ENCODE measurements at regions not wholly inside any gene's neighbourhood (a gene's known extent, or its start where the extent isn't known, plus 50 kb on each side); places are given as distances from the start of the nearest gene placed in this dataset.

DNA sequence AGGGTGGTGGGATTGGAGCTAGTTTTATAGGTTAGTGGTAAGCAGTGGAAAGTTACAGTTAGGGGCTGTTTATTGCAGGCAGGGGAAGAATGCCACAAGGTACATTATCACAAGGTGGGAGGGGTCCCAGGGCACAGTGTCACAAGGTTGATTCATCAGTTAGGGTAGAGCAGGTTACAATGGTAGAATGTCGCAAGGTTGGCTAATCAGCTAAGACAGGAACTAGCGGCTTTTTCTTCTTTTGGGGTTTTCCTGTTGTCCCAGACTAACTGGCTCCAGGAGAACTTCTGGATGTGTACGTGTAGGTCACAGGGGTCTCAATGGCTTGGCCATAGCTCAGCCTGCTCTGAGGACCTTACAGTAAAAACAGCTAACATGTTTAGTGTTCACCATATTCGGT, 1221.1 kb downstream of the SLITRK1 start (continued):
- TF ChIP-seq RAD51 (IDR thresholded peaks at IDR 0.05), result no peak
- TF ChIP-seq, protein P1, sequence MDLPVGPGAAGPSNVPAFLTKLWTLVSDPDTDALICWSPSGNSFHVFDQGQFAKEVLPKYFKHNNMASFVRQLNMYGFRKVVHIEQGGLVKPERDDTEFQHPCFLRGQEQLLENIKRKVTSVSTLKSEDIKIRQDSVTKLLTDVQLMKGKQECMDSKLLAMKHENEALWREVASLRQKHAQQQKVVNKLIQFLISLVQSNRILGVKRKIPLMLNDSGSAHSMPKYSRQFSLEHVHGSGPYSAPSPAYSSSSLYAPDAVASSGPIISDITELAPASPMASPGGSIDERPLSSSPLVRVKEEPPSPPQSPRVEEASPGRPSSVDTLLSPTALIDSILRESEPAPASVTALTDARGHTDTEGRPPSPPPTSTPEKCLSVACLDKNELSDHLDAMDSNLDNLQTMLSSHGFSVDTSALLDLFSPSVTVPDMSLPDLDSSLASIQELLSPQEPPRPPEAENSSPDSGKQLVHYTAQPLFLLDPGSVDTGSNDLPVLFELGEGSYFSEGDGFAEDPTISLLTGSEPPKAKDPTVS (IDR thresholded peaks at IDR 0.05; ENCODE audit: low read depth, low read length), result no peak
- no peak for TF ChIP-seq RBBP5 (conservative IDR thresholded peaks at IDR 0.05)
- TF ChIP-seq, protein P2, sequence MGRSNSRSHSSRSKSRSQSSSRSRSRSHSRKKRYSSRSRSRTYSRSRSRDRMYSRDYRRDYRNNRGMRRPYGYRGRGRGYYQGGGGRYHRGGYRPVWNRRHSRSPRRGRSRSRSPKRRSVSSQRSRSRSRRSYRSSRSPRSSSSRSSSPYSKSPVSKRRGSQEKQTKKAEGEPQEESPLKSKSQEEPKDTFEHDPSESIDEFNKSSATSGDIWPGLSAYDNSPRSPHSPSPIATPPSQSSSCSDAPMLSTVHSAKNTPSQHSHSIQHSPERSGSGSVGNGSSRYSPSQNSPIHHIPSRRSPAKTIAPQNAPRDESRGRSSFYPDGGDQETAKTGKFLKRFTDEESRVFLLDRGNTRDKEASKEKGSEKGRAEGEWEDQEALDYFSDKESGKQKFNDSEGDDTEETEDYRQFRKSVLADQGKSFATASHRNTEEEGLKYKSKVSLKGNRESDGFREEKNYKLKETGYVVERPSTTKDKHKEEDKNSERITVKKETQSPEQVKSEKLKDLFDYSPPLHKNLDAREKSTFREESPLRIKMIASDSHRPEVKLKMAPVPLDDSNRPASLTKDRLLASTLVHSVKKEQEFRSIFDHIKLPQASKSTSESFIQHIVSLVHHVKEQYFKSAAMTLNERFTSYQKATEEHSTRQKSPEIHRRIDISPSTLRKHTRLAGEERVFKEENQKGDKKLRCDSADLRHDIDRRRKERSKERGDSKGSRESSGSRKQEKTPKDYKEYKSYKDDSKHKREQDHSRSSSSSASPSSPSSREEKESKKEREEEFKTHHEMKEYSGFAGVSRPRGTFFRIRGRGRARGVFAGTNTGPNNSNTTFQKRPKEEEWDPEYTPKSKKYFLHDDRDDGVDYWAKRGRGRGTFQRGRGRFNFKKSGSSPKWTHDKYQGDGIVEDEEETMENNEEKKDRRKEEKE (IDR thresholded peaks at IDR 0.05), result no peak
- TF ChIP-seq, protein P3, sequence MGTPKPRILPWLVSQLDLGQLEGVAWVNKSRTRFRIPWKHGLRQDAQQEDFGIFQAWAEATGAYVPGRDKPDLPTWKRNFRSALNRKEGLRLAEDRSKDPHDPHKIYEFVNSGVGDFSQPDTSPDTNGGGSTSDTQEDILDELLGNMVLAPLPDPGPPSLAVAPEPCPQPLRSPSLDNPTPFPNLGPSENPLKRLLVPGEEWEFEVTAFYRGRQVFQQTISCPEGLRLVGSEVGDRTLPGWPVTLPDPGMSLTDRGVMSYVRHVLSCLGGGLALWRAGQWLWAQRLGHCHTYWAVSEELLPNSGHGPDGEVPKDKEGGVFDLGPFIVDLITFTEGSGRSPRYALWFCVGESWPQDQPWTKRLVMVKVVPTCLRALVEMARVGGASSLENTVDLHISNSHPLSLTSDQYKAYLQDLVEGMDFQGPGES (IDR thresholded peaks at IDR 0.05), result no peak
- TF ChIP-seq KDM1A (IDR thresholded peaks at IDR 0.05; ENCODE audit: borderline replicate concordance), result no peak
- TF ChIP-seq PAX5 (IDR thresholded peaks at IDR 0.05; ENCODE audit: borderline replicate concordance, low read depth, low read length), result no peak
- TF ChIP-seq, protein P4, sequence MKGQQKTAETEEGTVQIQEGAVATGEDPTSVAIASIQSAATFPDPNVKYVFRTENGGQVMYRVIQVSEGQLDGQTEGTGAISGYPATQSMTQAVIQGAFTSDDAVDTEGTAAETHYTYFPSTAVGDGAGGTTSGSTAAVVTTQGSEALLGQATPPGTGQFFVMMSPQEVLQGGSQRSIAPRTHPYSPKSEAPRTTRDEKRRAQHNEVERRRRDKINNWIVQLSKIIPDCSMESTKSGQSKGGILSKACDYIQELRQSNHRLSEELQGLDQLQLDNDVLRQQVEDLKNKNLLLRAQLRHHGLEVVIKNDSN (IDR thresholded peaks at IDR 0.05; ENCODE audit: borderline replicate concordance, extremely low read length, insufficient read depth, low read depth, low read length), result no peak
- TF ChIP-seq, protein P5, sequence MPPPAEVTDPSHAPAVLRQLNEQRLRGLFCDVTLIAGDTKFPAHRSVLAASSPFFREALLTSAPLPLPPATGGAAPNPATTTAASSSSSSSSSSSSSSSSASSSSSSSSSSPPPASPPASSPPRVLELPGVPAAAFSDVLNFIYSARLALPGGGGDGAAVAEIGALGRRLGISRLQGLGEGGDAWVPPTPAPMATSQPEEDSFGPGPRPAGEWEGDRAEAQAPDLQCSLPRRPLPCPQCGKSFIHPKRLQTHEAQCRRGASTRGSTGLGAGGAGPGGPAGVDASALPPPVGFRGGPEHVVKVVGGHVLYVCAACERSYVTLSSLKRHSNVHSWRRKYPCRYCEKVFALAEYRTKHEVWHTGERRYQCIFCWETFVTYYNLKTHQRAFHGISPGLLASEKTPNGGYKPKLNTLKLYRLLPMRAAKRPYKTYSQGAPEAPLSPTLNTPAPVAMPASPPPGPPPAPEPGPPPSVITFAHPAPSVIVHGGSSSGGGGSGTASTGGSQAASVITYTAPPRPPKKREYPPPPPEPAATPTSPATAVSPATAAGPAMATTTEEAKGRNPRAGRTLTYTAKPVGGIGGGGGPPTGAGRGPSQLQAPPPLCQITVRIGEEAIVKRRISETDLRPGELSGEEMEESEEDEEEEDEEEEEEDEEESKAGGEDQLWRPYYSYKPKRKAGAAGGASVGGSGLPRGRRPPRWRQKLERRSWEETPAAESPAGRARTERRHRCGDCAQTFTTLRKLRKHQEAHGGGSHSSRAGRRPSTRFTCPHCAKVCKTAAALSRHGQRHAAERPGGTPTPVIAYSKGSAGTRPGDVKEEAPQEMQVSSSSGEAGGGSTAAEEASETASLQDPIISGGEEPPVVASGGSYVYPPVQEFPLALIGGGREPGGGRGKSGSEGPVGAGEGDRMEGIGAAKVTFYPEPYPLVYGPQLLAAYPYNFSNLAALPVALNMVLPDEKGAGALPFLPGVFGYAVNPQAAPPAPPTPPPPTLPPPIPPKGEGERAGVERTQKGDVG (CRISPR knock-in tag; IDR thresholded peaks at IDR 0.05), result no peak

Data from GM12878 (cell line).